ENCODE measurements at regions not wholly inside any gene's neighbourhood (a gene's known extent, or its start where the extent isn't known, plus 50 kb on each side); places are given as distances from the start of the nearest gene placed in this dataset.

DNA sequence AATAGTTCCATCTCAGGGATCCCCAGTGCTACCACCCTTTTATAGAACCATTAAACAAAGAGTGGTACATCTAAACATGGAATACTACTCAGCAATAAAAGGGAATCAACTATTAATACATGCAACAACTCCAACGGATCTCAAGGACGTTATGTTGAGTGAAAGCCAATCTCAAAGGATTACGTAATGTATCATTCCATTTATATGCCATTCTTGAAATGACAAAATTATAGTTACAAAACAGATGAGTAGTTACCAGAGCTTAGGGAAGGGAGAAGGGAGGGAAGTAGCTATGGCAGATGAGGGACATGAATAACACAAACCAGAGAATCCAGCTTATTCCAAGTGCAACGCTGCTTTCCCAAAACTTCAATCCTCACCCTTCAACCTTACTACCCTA is 69.5 kb downstream of the ACTL7B start:
- no peaks in the 10 kb centered on the region for H3K27me3 ChIP-seq (ENCODE audit: control insufficient read depth in 4 of 4, insufficient read depth in 4 of 4, low read length in 3 of 4)
- no peak overlapping the region for H3K27ac ChIP-seq (ENCODE audit: low read depth in 1 of 2, low read length in 2 of 2)
- peaks cover 0 to 3% (median 0%) of the 10 kb centered on the region in 4 donors for H3K4me1 ChIP-seq (ENCODE audit: control insufficient read depth in 4 of 4, insufficient read depth in 4 of 4, low read length in 3 of 4)
- 64% methylated on average over 4 of the region's 4 CpGs for whole genome bisulfite sequencing
- TF ChIP-seq, protein P1, sequence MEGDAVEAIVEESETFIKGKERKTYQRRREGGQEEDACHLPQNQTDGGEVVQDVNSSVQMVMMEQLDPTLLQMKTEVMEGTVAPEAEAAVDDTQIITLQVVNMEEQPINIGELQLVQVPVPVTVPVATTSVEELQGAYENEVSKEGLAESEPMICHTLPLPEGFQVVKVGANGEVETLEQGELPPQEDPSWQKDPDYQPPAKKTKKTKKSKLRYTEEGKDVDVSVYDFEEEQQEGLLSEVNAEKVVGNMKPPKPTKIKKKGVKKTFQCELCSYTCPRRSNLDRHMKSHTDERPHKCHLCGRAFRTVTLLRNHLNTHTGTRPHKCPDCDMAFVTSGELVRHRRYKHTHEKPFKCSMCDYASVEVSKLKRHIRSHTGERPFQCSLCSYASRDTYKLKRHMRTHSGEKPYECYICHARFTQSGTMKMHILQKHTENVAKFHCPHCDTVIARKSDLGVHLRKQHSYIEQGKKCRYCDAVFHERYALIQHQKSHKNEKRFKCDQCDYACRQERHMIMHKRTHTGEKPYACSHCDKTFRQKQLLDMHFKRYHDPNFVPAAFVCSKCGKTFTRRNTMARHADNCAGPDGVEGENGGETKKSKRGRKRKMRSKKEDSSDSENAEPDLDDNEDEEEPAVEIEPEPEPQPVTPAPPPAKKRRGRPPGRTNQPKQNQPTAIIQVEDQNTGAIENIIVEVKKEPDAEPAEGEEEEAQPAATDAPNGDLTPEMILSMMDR (IDR thresholded peaks at IDR 0.05; ENCODE audit: low read depth, low read length, missing input control), result no peak
- TF ChIP-seq GABPA (IDR thresholded peaks at IDR 0.05 in 1 of 2, conservative IDR thresholded peaks at IDR 0.05 in 1 of 2) (no peak), TAF1 (conservative IDR thresholded peaks at IDR 0.05) (no peak), YY1 (IDR thresholded peaks at IDR 0.05) (no peak), HNF4G (IDR thresholded peaks at IDR 0.05) (no peak), HNF4A (conservative IDR thresholded peaks at IDR 0.05) (no peak), RXRA (IDR thresholded peaks at IDR 0.05) (no peak), RAD21 (IDR thresholded peaks at IDR 0.05) (no peak), EGR1 (IDR thresholded peaks at IDR 0.05; ENCODE audit: low read depth in 2 of 2) (no peak), FOXA1 (IDR thresholded peaks at IDR 0.05) (no peak), FOXA2 (IDR thresholded peaks at IDR 0.05) (no peak), JUND (IDR thresholded peaks at IDR 0.05) (no peak), SP1 (IDR thresholded peaks at IDR 0.05) (no peak), NR2F2 (IDR thresholded peaks at IDR 0.05) (no peak)
- TF ChIP-seq, protein P2, sequence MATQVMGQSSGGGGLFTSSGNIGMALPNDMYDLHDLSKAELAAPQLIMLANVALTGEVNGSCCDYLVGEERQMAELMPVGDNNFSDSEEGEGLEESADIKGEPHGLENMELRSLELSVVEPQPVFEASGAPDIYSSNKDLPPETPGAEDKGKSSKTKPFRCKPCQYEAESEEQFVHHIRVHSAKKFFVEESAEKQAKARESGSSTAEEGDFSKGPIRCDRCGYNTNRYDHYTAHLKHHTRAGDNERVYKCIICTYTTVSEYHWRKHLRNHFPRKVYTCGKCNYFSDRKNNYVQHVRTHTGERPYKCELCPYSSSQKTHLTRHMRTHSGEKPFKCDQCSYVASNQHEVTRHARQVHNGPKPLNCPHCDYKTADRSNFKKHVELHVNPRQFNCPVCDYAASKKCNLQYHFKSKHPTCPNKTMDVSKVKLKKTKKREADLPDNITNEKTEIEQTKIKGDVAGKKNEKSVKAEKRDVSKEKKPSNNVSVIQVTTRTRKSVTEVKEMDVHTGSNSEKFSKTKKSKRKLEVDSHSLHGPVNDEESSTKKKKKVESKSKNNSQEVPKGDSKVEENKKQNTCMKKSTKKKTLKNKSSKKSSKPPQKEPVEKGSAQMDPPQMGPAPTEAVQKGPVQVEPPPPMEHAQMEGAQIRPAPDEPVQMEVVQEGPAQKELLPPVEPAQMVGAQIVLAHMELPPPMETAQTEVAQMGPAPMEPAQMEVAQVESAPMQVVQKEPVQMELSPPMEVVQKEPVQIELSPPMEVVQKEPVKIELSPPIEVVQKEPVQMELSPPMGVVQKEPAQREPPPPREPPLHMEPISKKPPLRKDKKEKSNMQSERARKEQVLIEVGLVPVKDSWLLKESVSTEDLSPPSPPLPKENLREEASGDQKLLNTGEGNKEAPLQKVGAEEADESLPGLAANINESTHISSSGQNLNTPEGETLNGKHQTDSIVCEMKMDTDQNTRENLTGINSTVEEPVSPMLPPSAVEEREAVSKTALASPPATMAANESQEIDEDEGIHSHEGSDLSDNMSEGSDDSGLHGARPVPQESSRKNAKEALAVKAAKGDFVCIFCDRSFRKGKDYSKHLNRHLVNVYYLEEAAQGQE (IDR thresholded peaks at IDR 0.05), result no peak
- TF ChIP-seq, protein P3, sequence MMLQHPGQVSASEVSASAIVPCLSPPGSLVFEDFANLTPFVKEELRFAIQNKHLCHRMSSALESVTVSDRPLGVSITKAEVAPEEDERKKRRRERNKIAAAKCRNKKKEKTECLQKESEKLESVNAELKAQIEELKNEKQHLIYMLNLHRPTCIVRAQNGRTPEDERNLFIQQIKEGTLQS (IDR thresholded peaks at IDR 0.05), result no peak
- TF ChIP-seq, protein P4, sequence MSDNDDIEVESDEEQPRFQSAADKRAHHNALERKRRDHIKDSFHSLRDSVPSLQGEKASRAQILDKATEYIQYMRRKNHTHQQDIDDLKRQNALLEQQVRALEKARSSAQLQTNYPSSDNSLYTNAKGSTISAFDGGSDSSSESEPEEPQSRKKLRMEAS (IDR thresholded peaks at IDR 0.05), result no peak
- TF ChIP-seq, protein P5, sequence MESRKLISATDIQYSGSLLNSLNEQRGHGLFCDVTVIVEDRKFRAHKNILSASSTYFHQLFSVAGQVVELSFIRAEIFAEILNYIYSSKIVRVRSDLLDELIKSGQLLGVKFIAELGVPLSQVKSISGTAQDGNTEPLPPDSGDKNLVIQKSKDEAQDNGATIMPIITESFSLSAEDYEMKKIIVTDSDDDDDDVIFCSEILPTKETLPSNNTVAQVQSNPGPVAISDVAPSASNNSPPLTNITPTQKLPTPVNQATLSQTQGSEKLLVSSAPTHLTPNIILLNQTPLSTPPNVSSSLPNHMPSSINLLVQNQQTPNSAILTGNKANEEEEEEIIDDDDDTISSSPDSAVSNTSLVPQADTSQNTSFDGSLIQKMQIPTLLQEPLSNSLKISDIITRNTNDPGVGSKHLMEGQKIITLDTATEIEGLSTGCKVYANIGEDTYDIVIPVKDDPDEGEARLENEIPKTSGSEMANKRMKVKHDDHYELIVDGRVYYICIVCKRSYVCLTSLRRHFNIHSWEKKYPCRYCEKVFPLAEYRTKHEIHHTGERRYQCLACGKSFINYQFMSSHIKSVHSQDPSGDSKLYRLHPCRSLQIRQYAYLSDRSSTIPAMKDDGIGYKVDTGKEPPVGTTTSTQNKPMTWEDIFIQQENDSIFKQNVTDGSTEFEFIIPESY (IDR thresholded peaks at IDR 0.05), result no peak
- H3K9me3 ChIP-seq (ENCODE audit: control insufficient read depth in 4 of 4, low read length in 3 of 4), result peaks cover 0 to 2% (median under 1%) of the 10 kb centered on the region in 4 donors
- no peak overlapping the region for H3K4me3 ChIP-seq (ENCODE audit: low read depth in 1 of 3, low read length in 3 of 3)
- DNase-seq (ENCODE audit: low spot score), result no peak
- H3K9ac ChIP-seq (ENCODE audit: low read depth in 1 of 2, low read length in 2 of 2), result no peak overlapping the region
- H3K36me3 ChIP-seq (ENCODE audit: control insufficient read depth in 4 of 4, insufficient read depth in 3 of 4, low read depth in 1 of 4, low read length in 3 of 4), result no peaks in the 10 kb centered on the region
